WTC11 (cell line): ENCODE measurements at regions not wholly inside any gene's neighbourhood (a gene's known extent, or its start where the extent isn't known, plus 50 kb on each side); places are given as distances from the start of the nearest gene placed in this dataset.

Source experiments
- ATAC-seq: fragments of 200-7000 bp; cut with Tn5 transposase; 2 replicates; pipeline ENCODE4 v1.10.0; 2021; ENCODE audit warnings: mild to moderate bottlenecking, moderate library complexity
- CTCF ChIA-PET: fragments of 300-600 bp; sonication (Branson Sonifier 250); formaldehyde crosslinking; loops from one replicate; lab custom pipeline; 2021; ENCODE audit warnings: antibody characterized with exemption; lab: Charles Lee
- POLR2A ChIA-PET: fragments of 350-600 bp; sonication (Branson Sonifier 250); formaldehyde crosslinking; loops from one replicate; lab custom pipeline; 2021; ENCODE audit warnings: antibody characterized with exemption; lab: Charles Lee
- DNase-seq: peaks from one replicate; pipeline ENCODE4 v3.0.0; 2021; ENCODE audit warnings: low spot score
- H3K27ac Mint-ChIP-seq: 2 replicates; pipeline ENCODE4 v1.8.0; 2021; ENCODE audit warnings: mixed read lengths
- H3K27me3 Mint-ChIP-seq: 2 replicates; pipeline ENCODE4 v1.8.0; 2021; ENCODE audit warnings: low read depth, mild to moderate bottlenecking, moderate library complexity, mixed read lengths
- H3K36me3 Mint-ChIP-seq: 2 replicates; pipeline ENCODE4 v1.8.0; 2021; ENCODE audit warnings: mixed read lengths
- H3K4me1 Mint-ChIP-seq: 2 replicates; pipeline ENCODE4 v1.8.0; 2022; ENCODE audit warnings: mixed read lengths
- H3K4me3 Mint-ChIP-seq: 2 replicates; pipeline ENCODE4 v1.8.0; 2021; ENCODE audit warnings: mild to moderate bottlenecking, moderate library complexity, mixed read lengths
- H3K9me3 Mint-ChIP-seq: 2 replicates; pipeline ENCODE4 v1.8.0; 2021; ENCODE audit warnings: mixed read lengths
- ATF1 ChIP-seq: sonication (generic); formaldehyde crosslinking; IDR thresholded peaks from 2 replicates; pipeline ENCODE4 v1.8.1; 2023; ENCODE audit warnings: mild to moderate bottlenecking, moderate library complexity, missing genetic modification reagents
- E2F4 ChIP-seq: sonication (generic); formaldehyde crosslinking; IDR thresholded peaks from 2 replicates; pipeline ENCODE4 v1.8.1; 2022; ENCODE audit warnings: low read depth, mild to moderate bottlenecking, moderate library complexity, missing genetic modification reagents, borderline replicate concordance
- OVOL2 ChIP-seq: fragments of 250-450 bp; sonication (Bioruptor Pico); IDR thresholded peaks from 2 replicates; pipeline ENCODE4 v1.9.0; 2021; ENCODE audit warnings: mild to moderate bottlenecking, borderline replicate concordance
- PRRX2 ChIP-seq: fragments of 250-450 bp; sonication (Bioruptor Pico); IDR thresholded peaks from 2 replicates; pipeline ENCODE4 v1.8.0; 2021; ENCODE audit warnings: mild to moderate bottlenecking
- SMAD4 ChIP-seq: sonication (generic); formaldehyde crosslinking; IDR thresholded peaks from 2 replicates; pipeline ENCODE4 v1.8.0; 2022; ENCODE audit warnings: mild to moderate bottlenecking, missing genetic modification reagents
- ZNF423 ChIP-seq: fragments of 250-450 bp; sonication (Bioruptor Pico); IDR thresholded peaks from 2 replicates; pipeline ENCODE4 v2.1.2; 2022; ENCODE audit warnings: mild to moderate bottlenecking, moderate library complexity
- ZNF512 ChIP-seq: sonication (generic); formaldehyde crosslinking; IDR thresholded peaks from 2 replicates; pipeline ENCODE4 v1.8.1; 2022; ENCODE audit warnings: missing genetic modification reagents, borderline replicate concordance
- TF ChIP-seq, protein P1 (sequence below): sonication (generic); formaldehyde crosslinking; IDR thresholded peaks from 2 replicates; pipeline ENCODE4 v1.8.0; 2022; ENCODE audit warnings: mild to moderate bottlenecking, missing genetic modification reagents
- TF ChIP-seq, protein P2 (sequence below): fragments of 250-450 bp; sonication (Bioruptor Pico); IDR thresholded peaks from 2 replicates; pipeline ENCODE4 v2.1.2; 2022; ENCODE audit warnings: mild to moderate bottlenecking, moderate library complexity
- TF ChIP-seq, protein P3 (sequence below): sonication (generic); formaldehyde crosslinking; IDR thresholded peaks from 2 replicates; pipeline ENCODE4 v1.8.1; 2023; ENCODE audit warnings: mild to moderate bottlenecking, missing genetic modification reagents, moderate library complexity
- TF ChIP-seq, protein P4 (sequence below): sonication (generic); formaldehyde crosslinking; conservative IDR thresholded peaks from 2 replicates; pipeline ENCODE4 v1.8.1; 2022; ENCODE audit warnings: mild to moderate bottlenecking, missing genetic modification reagents
- TF ChIP-seq, protein P5 (sequence below): sonication (generic); formaldehyde crosslinking; IDR thresholded peaks from 2 replicates; pipeline ENCODE4 v1.8.1; 2023; ENCODE audit warnings: mild to moderate bottlenecking, moderate library complexity, missing genetic modification reagents

GRCh38 chr4:32890398-32890797, 2170.2 kb downstream of the PCDH7 start:
- CTCF ChIA-PET = no interaction called here

GRCh38 chr4:32909053-32909452, 2188.9 kb downstream of the PCDH7 start:
- TF ChIP-seq, protein P1, sequence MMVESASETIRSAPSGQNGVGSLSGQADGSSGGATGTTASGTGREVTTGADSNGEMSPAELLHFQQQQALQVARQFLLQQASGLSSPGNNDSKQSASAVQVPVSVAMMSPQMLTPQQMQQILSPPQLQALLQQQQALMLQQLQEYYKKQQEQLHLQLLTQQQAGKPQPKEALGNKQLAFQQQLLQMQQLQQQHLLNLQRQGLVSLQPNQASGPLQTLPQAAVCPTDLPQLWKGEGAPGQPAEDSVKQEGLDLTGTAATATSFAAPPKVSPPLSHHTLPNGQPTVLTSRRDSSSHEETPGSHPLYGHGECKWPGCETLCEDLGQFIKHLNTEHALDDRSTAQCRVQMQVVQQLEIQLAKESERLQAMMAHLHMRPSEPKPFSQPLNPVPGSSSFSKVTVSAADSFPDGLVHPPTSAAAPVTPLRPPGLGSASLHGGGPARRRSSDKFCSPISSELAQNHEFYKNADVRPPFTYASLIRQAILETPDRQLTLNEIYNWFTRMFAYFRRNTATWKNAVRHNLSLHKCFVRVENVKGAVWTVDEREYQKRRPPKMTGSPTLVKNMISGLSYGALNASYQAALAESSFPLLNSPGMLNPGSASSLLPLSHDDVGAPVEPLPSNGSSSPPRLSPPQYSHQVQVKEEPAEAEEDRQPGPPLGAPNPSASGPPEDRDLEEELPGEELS = no peak
- TF ChIP-seq, protein P2, sequence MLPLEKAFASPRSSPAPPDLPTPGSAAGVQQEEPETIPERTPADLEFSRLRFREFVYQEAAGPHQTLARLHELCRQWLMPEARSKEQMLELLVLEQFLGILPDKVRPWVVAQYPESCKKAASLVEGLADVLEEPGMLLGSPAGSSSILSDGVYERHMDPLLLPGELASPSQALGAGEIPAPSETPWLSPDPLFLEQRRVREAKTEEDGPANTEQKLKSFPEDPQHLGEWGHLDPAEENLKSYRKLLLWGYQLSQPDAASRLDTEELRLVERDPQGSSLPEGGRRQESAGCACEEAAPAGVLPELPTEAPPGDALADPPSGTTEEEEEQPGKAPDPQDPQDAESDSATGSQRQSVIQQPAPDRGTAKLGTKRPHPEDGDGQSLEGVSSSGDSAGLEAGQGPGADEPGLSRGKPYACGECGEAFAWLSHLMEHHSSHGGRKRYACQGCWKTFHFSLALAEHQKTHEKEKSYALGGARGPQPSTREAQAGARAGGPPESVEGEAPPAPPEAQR (CRISPR knock-in tag) = no peak
- Mint-ChIP-seq H3K4me3 (no peak overlapping the region), H3K27ac (no peak overlapping the region), H3K36me3 (peaks cover 7% of the 10 kb centered on the region), H3K9me3 (peaks cover 55% of the 10 kb centered on the region), H3K4me1 (no peaks in the 10 kb centered on the region), H3K27me3 (no peaks in the 10 kb centered on the region)
- ATAC-seq (no peak), DNase-seq (no peak)
- ChIA-PET CTCF (interaction anchor here (1.1 to 1.2 kb wide), 2 partner anchors 12 to 21 kb away, joined by 3 to 5 read pairs; no protein-coding TSS in a partner anchor), POLR2A (no interaction called here)

More at GRCh38 chr4:32890398-32890797, 2170.2 kb downstream of the PCDH7 start:
- H3K4me3 Mint-ChIP-seq = no peak overlapping the region
- no peak for DNase-seq
- H3K4me1 Mint-ChIP-seq = no peaks in the 10 kb centered on the region
- no peak overlapping the region for H3K27ac Mint-ChIP-seq
- H3K36me3 Mint-ChIP-seq = peaks cover 8% of the 10 kb centered on the region
- no peaks in the 10 kb centered on the region for H3K27me3 Mint-ChIP-seq
- no peak for TF ChIP-seq OVOL2 (CRISPR knock-in tag)
- TF ChIP-seq, protein P3, sequence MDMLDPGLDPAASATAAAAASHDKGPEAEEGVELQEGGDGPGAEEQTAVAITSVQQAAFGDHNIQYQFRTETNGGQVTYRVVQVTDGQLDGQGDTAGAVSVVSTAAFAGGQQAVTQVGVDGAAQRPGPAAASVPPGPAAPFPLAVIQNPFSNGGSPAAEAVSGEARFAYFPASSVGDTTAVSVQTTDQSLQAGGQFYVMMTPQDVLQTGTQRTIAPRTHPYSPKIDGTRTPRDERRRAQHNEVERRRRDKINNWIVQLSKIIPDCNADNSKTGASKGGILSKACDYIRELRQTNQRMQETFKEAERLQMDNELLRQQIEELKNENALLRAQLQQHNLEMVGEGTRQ (CRISPR knock-in tag) = no peak
- no peak for TF ChIP-seq SMAD4 (CRISPR knock-in tag)
- TF ChIP-seq, protein P4, sequence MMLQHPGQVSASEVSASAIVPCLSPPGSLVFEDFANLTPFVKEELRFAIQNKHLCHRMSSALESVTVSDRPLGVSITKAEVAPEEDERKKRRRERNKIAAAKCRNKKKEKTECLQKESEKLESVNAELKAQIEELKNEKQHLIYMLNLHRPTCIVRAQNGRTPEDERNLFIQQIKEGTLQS = no peak
- TF ChIP-seq, all 79 proteins: peak for 0
- POLR2A ChIA-PET = no interaction called here
- ATAC-seq = no peak
- H3K9me3 Mint-ChIP-seq = peaks cover 15% of the 10 kb centered on the region

DNA sequence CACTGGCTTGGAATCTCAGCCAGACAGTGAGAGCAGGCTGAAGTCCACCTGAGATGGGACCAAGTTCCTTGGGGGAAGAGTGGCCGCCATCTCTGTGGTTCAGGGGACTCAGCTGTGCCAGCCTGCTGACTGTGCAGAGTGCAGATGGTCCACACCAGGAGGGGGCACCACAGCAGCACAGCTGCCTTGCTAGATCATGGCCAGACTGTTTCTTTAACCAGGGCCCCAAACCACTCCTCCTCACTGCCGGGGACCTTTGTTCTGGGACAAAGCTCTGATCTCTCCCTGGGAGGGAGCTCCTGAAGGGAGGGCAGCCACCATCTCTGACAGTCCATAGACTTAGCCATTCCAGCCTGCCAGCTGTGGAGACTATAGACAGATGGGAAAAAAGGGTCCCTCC, 2189.6 kb downstream of the PCDH7 start:
- Mint-ChIP-seq H3K27ac (no peak overlapping the region), H3K4me3 (no peak overlapping the region), H3K27me3 (no peaks in the 10 kb centered on the region), H3K36me3 (peaks cover 5% of the 10 kb centered on the region), H3K4me1 (no peaks in the 10 kb centered on the region), H3K9me3 (peaks cover 48% of the 10 kb centered on the region)
- ATAC-seq (peak; percentile 96), DNase-seq (peak; percentile 38)
- ChIA-PET CTCF (interaction anchor here (0.6 to 1.2 kb wide), 4 partner anchors 11 to 151 kb away, joined by 3 to 5 read pairs (median 4); no protein-coding TSS in a partner anchor), POLR2A (no interaction called here)
- TF ChIP-seq ZNF423 (CRISPR knock-in tag) = no peak
- TF ChIP-seq ATF1 (CRISPR knock-in tag) = no peak
- no peak for TF ChIP-seq E2F4 (CRISPR knock-in tag)
- TF ChIP-seq, protein P5, sequence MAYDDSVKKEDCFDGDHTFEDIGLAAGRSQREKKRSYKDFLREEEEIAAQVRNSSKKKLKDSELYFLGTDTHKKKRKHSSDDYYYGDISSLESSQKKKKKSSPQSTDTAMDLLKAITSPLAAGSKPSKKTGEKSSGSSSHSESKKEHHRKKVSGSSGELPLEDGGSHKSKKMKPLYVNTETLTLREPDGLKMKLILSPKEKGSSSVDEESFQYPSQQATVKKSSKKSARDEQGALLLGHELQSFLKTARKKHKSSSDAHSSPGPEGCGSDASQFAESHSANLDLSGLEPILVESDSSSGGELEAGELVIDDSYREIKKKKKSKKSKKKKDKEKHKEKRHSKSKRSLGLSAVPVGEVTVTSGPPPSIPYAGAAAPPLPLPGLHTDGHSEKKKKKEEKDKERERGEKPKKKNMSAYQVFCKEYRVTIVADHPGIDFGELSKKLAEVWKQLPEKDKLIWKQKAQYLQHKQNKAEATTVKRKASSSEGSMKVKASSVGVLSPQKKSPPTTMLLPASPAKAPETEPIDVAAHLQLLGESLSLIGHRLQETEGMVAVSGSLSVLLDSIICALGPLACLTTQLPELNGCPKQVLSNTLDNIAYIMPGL (CRISPR knock-in tag) = no peak

GRCh38 chr4:32917586-32917985, 2197.4 kb downstream of the PCDH7 start:
- H3K27me3 Mint-ChIP-seq = no peaks in the 10 kb centered on the region
- H3K36me3 Mint-ChIP-seq = no peaks in the 10 kb centered on the region
- ChIA-PET POLR2A (no interaction called here), CTCF (interaction anchor here (0.6 kb wide), 1 partner anchor 143 kb away, joined by 3 read pairs; no protein-coding TSS in a partner anchor)
- no peaks in the 10 kb centered on the region for H3K4me1 Mint-ChIP-seq
- H3K27ac Mint-ChIP-seq = no peak overlapping the region
- peaks cover 9% of the 10 kb centered on the region for H3K9me3 Mint-ChIP-seq
- peak; percentile 64; the same call in 1 of the 2 replicates for TF ChIP-seq ZNF512 (CRISPR knock-in tag)
- TF ChIP-seq PRRX2 = no peak
- ATAC-seq (0 out of 2 replicates have a peak, but pooled peaks have one; percentile 18), DNase-seq (no peak)
- no peak overlapping the region for H3K4me3 Mint-ChIP-seq
